22Rv1 (cell line): ENCODE measurements at regions not wholly inside any gene's neighbourhood (a gene's known extent, or its start where the extent isn't known, plus 50 kb on each side); places are given as distances from the start of the nearest gene placed in this dataset.

Source experiments
- CTCF ChIP-seq: fragments of 450-650 bp; IDR thresholded peaks from 2 replicates; pipeline ENCODE4 v1.5.1; 2017; ENCODE audit warnings: mild to moderate bottlenecking
- ZFX ChIP-seq: fragments of 450-650 bp; IDR thresholded peaks from 2 replicates; pipeline ENCODE4 v1.6.1; 2017; ENCODE audit warnings: antibody characterized with exemption, borderline replicate concordance

- no peak for TF ChIP-seq ZFX
- TF ChIP-seq CTCF: no peak
Observed at GRCh38 chr7:26508481-26508880, 216.8 kb downstream of the SNX10 start.
